HG02973 (cell line): ENCODE measurements at regions not wholly inside any gene's neighbourhood (a gene's known extent, or its start where the extent isn't known, plus 50 kb on each side); places are given as distances from the start of the nearest gene placed in this dataset.

Experiments used
- ATAC-seq: cut with Tn5 transposase; IDR thresholded peaks from one replicate; pipeline ENCODE4 v1.9.1; 2021; ENCODE audit warnings: moderate library complexity; ENCODE audit not compliant: unreplicated experiment

GRCh38 chr3:24905266-24905665, 410.6 kb upstream of the THRB start:
- ATAC-seq, result no peak

- ATAC-seq, result no peak
These were observed 412.5 kb upstream of the THRB start for GRCh38 chr3:24907106-24907505.

- no peak for ATAC-seq
These were observed 416.4 kb upstream of the THRB start for GRCh38 chr3:24911076-24911475.

- ATAC-seq, result no peak
These were observed 421.0 kb upstream of the THRB start for GRCh38 chr3:24915639-24916038.

GRCh38 chr3:24917908-24918307, 423.3 kb upstream of the THRB start:
- ATAC-seq, result no peak

- no peak for ATAC-seq
These were observed 428.9 kb upstream of the THRB start for GRCh38 chr3:24923570-24923969.

GRCh38 chr3:24929521-24929920, 434.9 kb upstream of the THRB start:
- ATAC-seq, result no peak

GRCh38 chr3:24933401-24933800, 438.8 kb upstream of the THRB start:
- ATAC-seq, result no peak

GRCh38 chr3:24936574-24936973, 441.9 kb upstream of the THRB start:
- no peak for ATAC-seq

GRCh38 chr3:24937228-24937627, 442.6 kb upstream of the THRB start:
- no peak for ATAC-seq

GRCh38 chr3:24937780-24938179, 443.1 kb upstream of the THRB start:
- no peak for ATAC-seq

- no peak for ATAC-seq
These were observed 449.3 kb upstream of the THRB start for GRCh38 chr3:24943961-24944360.

- ATAC-seq, result no peak
These were observed 450.3 kb upstream of the THRB start for GRCh38 chr3:24944805-24945520.

GRCh38 chr3:24945563-24945962, 450.9 kb upstream of the THRB start:
- ATAC-seq, result no peak

GRCh38 chr3:24947103-24947502, 452.5 kb upstream of the THRB start:
- ATAC-seq, result no peak

GRCh38 chr3:24951180-24951579, 456.5 kb upstream of the THRB start:
- ATAC-seq, result no peak

- no peak for ATAC-seq
These were observed 457.7 kb upstream of the THRB start for GRCh38 chr3:24952388-24952787.

- ATAC-seq, result no peak
These were observed 458.6 kb upstream of the THRB start for GRCh38 chr3:24953060-24953771.

GRCh38 chr3:24956613-24957012, 462.0 kb upstream of the THRB start:
- no peak for ATAC-seq

- ATAC-seq, result no peak
These were observed 463.6 kb upstream of the THRB start for GRCh38 chr3:24958271-24958670.

GRCh38 chr3:24958910-24959447, 464.3 kb upstream of the THRB start:
- ATAC-seq, result no peak
